ENCODE measurements at regions not wholly inside any gene's neighbourhood (a gene's known extent, or its start where the extent isn't known, plus 50 kb on each side); places are given as distances from the start of the nearest gene placed in this dataset.

DNA sequence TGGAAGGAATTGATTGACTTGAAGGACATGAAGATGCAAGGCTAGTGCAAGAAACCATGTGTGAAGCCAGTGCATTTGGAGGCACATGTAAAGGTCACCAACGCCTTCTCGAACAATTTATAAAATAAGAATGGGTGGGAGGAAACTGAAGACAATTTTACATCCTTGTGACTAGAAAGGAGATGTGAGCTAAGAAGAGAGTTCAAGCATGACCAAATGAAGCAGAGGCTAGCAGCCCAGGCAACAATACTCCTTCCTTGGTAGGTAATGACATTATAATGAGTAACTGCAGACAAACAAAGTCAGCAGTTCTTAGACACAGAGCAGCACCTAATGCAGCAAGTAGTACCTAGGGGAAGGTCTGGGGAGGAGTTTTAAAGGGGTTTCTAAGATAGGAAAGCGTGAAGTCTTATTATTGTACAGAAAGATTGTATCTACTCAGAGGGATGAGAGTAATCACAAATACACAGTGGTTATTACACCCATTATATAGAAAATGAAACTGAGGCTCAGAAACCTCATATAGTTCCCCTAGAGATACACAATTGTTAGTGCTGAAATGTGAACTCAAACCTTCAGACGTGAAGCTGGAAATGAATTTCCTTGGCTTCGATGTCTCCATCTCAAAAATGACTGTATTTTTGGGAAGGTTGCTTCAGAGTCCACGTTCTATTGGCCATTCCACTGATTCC is 56.1 kb downstream of the ATXN3L start:
- H3K79me2 ChIP-seq (ENCODE audit: insufficient read depth, low read length): no peaks in the 10 kb centered on the region
- H3K4me2 ChIP-seq (ENCODE audit: low read length): no peak overlapping the region
- H3K9me3 ChIP-seq (ENCODE audit: control insufficient read depth in 1 of 2, insufficient read depth in 1 of 2, low read depth in 1 of 2, low read length in 2 of 2): no peaks in the 10 kb centered on the region
- ChIA-PET CTCF (no interaction called here), POLR2A (no interaction called here), RAD21 (ENCODE audit: low non-redundant PET in 1 of 2, low total read pairs in 2 of 2, uncharacterized antibody in 2 of 2, unreplicated experiment in 2 of 2) (no interaction called here)
- no peak for DNase-seq (ENCODE audit: low read depth, low spot score)
- H3K9ac ChIP-seq (ENCODE audit: low read length): no peak overlapping the region
- no peak overlapping the region for H2AFZ ChIP-seq (ENCODE audit: low read depth, low read length, poor library complexity, severe bottlenecking)
- no peaks in the 10 kb centered on the region for H4K20me1 ChIP-seq (ENCODE audit: insufficient read depth)
- intact Hi-C loops (cut with micrococcal nuclease): no loop called here
- no peaks in the 10 kb centered on the region for H3K36me3 ChIP-seq (ENCODE audit: control insufficient read depth in 1 of 2, insufficient read depth in 2 of 2, low read length in 2 of 2)
- ATAC-seq: no peak
- TF ChIP-seq SP1 (IDR thresholded peaks at IDR 0.05; ENCODE audit: low read depth): no peak
- H3K4me3 ChIP-seq (replicated peaks in 1 of 2; ENCODE audit: low read depth in 1 of 2, low read length in 2 of 2): no peak overlapping the region
- H3K27me3 ChIP-seq (ENCODE audit: insufficient read depth, low read length): no peaks in the 10 kb centered on the region
- BruUV-seq (replicated peaks): no TSS peak
- no peaks in the 10 kb centered on the region for H3K4me1 ChIP-seq (ENCODE audit: control insufficient read depth in 1 of 2, insufficient read depth in 2 of 2, low read length in 2 of 2)
- H3K9me2 ChIP-seq (ENCODE audit: insufficient read depth): no peaks in the 10 kb centered on the region
- H3K27ac ChIP-seq (ENCODE audit: low read depth, low read length): no peak overlapping the region

DNA sequence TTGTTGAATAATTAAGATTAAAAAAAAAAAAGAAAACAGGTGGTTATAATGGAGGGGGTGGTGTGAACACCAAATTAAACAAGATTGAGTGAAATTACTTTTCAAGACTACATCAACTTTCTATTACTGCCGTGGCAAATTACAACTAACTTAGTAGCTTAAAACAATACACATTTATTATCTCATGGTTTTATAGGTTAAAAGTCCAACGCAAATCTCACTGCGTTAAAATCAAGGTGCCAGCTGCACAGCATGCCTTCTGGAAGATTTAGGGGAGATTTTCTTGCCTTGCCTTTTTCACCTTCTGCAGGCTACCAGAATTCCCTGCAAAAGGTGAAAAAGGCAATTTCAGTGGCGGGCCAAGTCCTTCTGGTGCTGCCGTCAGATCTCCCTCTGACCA is 58.5 kb downstream of the ATXN3L start:
- H3K9me2 ChIP-seq (ENCODE audit: insufficient read depth): no peaks in the 10 kb centered on the region
- H4K20me1 ChIP-seq (ENCODE audit: insufficient read depth): no peaks in the 10 kb centered on the region
- H2AFZ ChIP-seq (ENCODE audit: low read depth, low read length, poor library complexity, severe bottlenecking): no peak overlapping the region
- DNase-seq (ENCODE audit: low read depth, low spot score) (no peak), ATAC-seq (no peak)
- no peaks in the 10 kb centered on the region for H3K27me3 ChIP-seq (ENCODE audit: insufficient read depth, low read length)
- no TSS peak for BruUV-seq (replicated peaks)
- no peaks in the 10 kb centered on the region for H3K4me1 ChIP-seq (ENCODE audit: control insufficient read depth in 1 of 2, insufficient read depth in 2 of 2, low read length in 2 of 2)
- no peak overlapping the region for H3K4me3 ChIP-seq (replicated peaks in 1 of 2; ENCODE audit: low read depth in 1 of 2, low read length in 2 of 2)
- no peaks in the 10 kb centered on the region for H3K9me3 ChIP-seq (ENCODE audit: control insufficient read depth in 1 of 2, insufficient read depth in 1 of 2, low read depth in 1 of 2, low read length in 2 of 2)
- intact Hi-C loops (cut with micrococcal nuclease): no loop called here
- ChIA-PET CTCF (no interaction called here), POLR2A (no interaction called here), RAD21 (ENCODE audit: low non-redundant PET in 1 of 2, low total read pairs in 2 of 2, uncharacterized antibody in 2 of 2, unreplicated experiment in 2 of 2) (no interaction called here)
- TF ChIP-seq SP1 (IDR thresholded peaks at IDR 0.05; ENCODE audit: low read depth) (no peak), JUND (IDR thresholded peaks at IDR 0.05) (no peak), CBX3 (IDR thresholded peaks at IDR 0.05; ENCODE audit: low read depth) (no peak), POLR2AphosphoS5 (IDR thresholded peaks at IDR 0.05; ENCODE audit: low read depth, low read length) (no peak), ZNF274 (IDR thresholded peaks at IDR 0.05; ENCODE audit: low read depth, low read length) (no peak), YY1 (IDR thresholded peaks at IDR 0.05; ENCODE audit: extremely low read depth, insufficient replicate concordance, low read depth, low read length) (no peak), ELF1 (IDR thresholded peaks at IDR 0.05; ENCODE audit: borderline replicate concordance, low read depth) (no peak), EZH2 (IDR thresholded peaks at IDR 0.05) (no peak), SIN3A (IDR thresholded peaks at IDR 0.05; ENCODE audit: low read depth) (no peak), RAD21 (IDR thresholded peaks at IDR 0.05; ENCODE audit: low read depth) (no peak), SRF (IDR thresholded peaks at IDR 0.05; ENCODE audit: low read depth) (no peak), ZFX (IDR thresholded peaks at IDR 0.05) (no peak)
- TF ChIP-seq, protein P1, sequence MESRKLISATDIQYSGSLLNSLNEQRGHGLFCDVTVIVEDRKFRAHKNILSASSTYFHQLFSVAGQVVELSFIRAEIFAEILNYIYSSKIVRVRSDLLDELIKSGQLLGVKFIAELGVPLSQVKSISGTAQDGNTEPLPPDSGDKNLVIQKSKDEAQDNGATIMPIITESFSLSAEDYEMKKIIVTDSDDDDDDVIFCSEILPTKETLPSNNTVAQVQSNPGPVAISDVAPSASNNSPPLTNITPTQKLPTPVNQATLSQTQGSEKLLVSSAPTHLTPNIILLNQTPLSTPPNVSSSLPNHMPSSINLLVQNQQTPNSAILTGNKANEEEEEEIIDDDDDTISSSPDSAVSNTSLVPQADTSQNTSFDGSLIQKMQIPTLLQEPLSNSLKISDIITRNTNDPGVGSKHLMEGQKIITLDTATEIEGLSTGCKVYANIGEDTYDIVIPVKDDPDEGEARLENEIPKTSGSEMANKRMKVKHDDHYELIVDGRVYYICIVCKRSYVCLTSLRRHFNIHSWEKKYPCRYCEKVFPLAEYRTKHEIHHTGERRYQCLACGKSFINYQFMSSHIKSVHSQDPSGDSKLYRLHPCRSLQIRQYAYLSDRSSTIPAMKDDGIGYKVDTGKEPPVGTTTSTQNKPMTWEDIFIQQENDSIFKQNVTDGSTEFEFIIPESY (IDR thresholded peaks at IDR 0.05; ENCODE audit: extremely low read depth, insufficient replicate concordance, low read length): no peak
- no peak overlapping the region for H3K4me2 ChIP-seq (ENCODE audit: low read length)
- no peak overlapping the region for H3K27ac ChIP-seq (ENCODE audit: low read depth, low read length)
- no peaks in the 10 kb centered on the region for H3K36me3 ChIP-seq (ENCODE audit: control insufficient read depth in 1 of 2, insufficient read depth in 2 of 2, low read length in 2 of 2)
- no peak overlapping the region for H3K9ac ChIP-seq (ENCODE audit: low read length)
- no peaks in the 10 kb centered on the region for H3K79me2 ChIP-seq (ENCODE audit: insufficient read depth, low read length)

Data from HCT116 (cell line).